ENCODE measurements at regions not wholly inside any gene's neighbourhood (a gene's known extent, or its start where the extent isn't known, plus 50 kb on each side); places are given as distances from the start of the nearest gene placed in this dataset.
A peak's percentile ranks its signal among the peaks of the same experiment; 100 is the strongest.

DNA sequence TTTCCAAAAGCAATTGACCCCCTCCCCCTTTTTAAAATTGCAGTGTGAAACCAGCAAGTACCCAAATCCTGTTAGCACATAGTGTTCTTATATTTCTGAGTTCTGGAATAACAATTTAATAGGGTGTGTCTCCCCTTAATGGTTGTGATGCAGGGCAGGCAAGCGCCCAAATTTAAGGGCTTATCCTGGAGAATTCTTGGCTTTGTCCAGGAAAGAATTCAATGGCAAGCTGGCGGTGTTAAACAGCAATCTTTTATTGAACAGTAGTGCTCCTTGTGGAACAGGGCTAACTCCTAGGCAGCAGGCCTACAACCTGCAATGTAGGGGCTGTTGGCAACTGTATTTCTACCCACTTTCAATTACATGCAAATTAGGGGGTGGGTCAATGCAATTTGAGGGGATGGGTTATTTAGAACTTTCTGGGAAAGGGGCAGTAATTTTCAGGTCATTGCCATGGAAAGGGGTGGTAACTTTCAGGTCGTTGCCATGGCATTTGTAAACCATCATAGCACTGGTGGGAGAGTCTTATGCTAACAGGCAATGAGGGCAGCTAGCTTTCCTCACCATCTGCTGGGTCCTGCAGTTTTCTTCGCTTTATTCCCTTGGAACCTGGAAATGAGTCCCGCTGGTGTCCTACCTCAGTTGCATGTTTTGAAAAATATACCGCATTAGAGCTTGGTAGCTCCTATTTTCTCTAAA lies 149.0 kb upstream of the KCTD1 start:
- DNase-seq: no peak

DNA sequence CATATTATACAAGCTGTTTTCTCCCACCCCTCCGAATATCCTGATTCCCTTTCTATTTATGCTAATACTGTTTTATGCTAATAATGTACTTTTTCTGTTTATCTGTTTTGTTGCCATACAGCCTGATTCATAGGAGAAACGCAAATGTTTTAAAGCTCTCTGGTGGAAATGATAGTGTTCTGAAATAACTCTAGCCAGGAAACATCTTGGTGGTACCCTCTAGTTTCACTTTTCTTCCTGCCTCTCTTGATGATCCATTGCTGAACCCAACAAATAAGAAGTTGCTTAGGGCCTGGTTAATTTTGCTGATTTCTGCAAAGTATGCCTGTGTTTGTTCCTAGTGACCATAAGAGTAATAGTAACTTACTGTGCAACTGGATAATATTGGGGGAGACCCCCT lies 148.4 kb upstream of the KCTD1 start:
- peak in 1 of 2 donors; percentile 76 for DNase-seq

DNA sequence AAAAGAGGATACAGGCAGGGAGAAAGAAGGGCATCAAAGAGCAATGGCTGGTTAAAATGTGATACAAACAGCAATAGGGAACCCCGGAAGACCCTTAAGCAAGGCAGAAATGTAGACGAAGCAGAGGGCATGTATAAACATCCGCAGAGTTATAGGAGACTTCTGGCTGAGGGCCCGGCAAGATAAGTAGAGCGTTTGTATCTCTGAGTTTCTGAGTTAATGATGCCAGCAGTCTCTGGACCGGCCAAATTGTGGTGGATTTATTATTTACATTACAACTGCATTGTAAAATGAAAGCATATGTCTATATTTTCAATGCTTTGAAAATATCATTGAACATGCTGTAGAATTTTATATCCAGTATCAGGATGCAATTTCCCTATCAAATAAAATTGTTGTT lies 148.0 kb upstream of the KCTD1 start:
- no peak for DNase-seq

GRCh38 chr18:26689226-26689879 lies 141.0 kb upstream of the KCTD1 start:
- DNase-seq: no peak

DNA sequence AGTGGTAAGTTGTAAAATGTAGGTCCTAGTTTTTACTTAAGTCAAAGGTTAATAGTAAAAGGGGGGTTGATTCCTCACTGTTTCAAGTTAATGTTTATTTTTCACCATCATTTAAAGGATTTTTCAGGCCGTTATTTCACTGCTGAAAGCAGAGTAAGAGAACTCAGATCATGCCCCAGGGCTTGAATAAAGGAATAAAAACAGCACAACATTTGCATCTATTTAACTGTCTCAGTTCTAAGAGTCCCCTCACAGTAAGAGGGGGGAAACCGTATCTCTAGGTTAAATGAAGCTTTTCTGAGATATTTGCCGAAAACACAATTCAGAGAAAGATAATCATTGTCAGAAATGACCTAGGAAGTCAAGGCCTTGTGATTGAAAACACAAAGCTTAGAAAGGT lies 138.2 kb upstream of the KCTD1 start:
- DNase-seq: no peak

GRCh38 chr18:26685438-26686157 lies 137.2 kb upstream of the KCTD1 start:
- DNase-seq: no peak

DNA sequence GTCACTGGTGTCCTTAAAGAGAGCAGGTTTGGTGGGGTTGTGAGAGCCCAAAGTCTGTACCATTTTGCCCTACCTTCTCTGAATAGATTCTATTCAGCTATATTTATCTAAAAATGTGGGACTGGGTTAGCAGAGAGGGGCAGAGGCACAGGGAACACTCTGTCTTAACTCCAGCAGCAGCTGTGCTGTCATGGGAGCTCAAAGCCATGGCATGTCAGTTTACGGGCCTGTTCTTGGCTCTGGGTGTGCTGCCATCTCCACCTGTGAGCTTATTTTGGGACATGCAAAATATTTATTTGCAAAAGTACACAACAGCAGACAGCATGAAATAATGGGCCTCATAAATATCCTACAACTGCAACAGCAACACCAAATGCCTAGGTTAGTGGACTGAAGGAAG lies 129.6 kb upstream of the KCTD1 start:
- no peak for DNase-seq

DNA sequence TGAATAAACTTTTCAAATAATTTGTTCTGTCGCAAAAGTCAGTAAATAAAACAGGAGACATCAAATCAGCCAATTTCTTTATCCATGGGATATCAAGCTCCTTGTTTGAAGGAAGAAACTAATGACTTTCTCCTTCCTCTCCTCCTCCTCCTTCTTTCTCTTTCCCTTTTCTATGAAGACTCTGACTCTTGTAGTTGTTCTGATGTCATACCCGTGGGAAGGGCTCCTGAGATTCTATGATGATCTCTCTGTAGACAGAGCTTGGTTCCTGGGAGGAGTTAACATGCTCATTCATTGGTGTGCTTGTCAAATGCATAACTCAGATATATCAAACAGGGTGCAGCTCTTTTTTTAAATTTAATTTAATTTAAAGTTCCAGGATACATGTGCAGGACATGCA lies 118.7 kb upstream of the KCTD1 start:
- DNase-seq: no peak

- no peak for DNase-seq
Observed at GRCh38 chr18:26662996-26663395, 114.6 kb upstream of the KCTD1 start.

DNA sequence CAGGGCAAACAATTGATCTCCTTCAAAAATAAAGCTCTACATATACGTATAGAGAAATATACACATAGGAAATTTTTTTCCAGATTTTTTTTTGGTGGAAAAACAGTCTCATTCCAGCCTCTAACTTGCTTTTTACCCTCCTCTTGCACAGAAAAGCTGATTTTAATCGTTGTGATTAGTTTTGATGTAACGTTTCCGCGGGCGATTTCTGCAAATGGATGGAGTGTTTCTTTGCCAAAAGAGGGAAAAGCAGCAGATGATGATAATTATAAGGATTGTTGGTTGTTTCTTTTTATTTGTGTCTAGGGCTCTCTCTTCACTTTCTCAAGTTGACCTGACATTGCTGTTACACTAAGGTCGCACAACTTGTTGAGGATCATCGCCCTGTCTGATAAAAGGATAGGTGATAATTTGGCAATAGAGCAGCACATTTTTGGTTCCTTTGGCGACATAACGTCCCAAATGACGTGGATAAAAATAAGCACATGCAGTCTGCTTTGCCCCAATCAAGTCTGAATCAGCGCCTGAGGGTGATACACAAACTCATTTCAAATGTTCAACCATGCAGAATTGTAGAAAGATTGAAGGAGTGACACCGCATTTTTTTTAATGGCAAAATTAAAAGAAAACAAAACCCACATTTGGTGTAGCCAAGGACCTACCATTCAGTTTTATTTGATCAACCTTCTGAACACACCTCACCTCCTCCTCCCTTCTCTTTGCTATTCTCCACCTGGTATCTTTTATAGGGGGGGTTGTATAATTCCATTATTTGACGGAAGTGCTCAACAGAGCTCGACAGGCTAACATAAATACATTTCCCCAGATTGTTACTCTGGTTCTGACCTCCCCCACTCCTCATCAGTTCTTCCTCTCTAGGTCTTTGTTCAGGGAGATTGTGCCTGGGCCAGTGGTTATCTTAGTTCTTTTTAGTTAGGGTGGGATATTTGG lies 109.6 kb upstream of the KCTD1 start:
- DNase-seq: no peak

DNA sequence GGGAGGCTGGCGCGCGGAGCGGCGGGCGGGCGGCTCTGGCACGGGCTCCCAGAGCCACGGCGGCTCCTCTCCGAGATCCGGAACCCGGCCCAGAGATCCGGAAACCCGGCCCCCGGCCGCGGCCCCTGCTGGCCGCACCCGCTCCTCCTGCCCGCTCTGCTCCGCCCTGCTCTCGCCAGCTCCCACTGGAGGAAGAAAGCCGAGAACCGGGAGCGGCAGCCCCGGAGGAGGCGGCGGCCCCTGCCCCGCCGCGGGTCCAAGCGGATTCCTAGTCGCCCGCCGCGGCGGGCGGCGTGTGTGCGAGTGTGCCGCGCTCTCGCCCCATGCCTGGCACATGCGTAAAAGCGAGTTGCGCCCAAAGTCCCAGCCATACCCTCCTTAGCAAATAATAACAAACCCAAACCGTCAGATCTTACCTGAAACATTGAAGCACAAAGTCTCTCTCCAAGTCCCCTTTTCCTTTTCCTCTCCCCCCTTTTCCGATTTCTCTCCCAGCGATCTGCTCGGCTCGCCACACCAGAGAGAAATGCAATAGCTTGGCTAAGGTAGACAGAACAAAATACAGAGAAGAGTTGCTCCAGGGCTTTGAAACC lies 108.7 kb upstream of the KCTD1 start:
- DNase-seq: peak in 1 of 2 donors; percentile 40

DNA sequence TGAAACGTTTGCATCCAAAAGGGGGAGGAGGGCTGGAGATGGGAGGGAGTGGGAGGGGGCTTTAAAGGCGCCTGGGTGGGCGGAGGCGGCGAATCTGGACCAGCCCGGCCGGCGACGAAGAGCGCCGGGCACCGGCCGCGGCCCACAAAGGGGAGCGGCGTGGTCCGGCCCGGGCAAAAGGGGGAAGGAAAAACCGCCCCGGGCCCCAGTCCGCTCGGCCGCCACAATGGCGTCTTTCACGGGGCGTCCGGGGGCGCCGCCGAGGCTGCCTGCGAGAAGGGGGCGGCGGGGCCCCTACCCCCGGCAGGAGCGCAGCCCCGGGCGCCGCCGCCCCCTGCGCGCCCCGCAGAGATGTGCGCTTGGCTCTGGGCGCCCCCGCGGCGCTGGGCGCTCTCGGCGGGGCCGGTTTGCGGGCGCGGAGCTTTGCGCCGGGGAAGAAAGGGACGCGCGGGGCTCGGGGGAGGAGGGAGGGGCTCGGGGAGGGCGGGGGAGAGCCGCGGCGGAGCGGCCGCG lies 108.1 kb upstream of the KCTD1 start:
- no peak for DNase-seq

DNA sequence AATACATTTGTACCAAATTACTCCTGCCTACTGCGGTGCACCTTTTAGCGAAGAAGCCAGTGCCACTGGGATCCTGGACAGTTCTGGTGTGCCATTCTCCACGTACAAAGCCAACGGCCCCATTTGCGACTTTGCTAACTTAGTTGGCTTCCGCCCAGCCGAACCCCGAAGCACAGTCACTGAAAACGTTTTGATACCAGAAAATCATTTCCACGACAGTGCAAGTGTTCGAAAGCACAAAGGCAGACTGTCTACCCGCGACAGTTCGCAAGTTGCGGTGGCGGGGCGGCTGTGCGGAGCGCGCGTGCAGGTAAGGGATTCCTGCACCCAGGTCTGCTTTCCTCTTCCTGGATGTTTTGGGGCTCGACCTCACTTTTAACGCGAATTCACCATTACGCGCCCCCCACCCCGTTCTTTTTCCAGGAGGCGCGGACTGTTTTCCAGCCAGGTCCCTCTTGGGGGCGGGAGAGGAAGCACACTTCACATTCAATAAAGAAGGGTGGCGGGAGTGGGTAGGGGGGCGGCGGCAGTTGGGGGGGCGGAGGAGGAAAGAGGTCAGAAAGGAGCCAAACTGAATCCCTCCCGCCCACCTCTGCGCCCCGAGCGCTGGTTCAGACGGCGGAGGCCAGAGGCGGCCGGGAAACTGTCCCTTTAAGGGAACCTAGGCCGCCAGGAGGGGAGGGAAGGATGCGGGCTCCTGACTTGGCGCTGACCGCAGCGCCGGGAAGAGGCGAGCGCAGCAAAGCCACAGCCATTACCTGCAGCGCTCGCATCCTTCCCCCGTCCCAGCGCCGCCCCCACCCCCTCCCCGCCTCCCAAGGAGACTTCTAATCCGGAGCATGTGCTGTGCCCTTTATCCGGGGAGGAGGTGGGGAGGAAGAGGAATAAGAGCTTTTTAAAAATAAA lies 107.4 kb upstream of the KCTD1 start:
- DNase-seq: peak in 1 of 2 donors; percentile 9

- no peak for DNase-seq
Observed at GRCh38 chr18:26654616-26655524, 106.5 kb upstream of the KCTD1 start.

DNA sequence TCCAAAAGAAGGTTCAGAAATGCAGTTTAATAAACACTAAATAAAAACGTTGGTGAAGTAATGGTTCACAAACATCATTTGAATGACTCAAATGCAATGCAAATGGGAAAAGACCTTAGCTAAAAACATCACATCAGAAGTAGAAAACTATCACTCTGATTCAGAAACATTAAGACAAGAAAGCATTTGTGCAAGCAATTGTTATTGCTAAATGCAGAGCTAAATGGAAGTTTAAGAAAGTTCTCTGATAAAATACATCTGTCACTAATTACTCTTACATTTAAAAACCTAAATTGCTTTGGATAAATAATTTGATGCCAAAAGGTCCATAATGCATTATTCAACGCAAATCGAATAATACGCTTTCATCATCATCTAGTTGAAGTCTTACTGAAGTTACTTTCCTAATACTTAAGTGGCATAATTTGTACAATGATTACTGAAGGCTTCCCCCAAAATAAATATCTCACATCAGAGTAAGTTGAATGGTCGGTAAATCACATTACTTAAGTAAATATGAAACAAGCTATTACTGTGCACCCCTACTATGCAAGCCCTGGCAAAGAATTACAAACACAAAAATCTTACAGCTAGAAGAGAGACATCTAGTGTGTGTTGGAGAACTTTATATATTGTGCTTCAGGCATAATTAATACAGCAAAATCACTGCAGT lies 105.7 kb upstream of the KCTD1 start:
- DNase-seq: no peak

- DNase-seq: no peak
Observed at GRCh38 chr18:26652501-26652900, 104.1 kb upstream of the KCTD1 start.

DNA sequence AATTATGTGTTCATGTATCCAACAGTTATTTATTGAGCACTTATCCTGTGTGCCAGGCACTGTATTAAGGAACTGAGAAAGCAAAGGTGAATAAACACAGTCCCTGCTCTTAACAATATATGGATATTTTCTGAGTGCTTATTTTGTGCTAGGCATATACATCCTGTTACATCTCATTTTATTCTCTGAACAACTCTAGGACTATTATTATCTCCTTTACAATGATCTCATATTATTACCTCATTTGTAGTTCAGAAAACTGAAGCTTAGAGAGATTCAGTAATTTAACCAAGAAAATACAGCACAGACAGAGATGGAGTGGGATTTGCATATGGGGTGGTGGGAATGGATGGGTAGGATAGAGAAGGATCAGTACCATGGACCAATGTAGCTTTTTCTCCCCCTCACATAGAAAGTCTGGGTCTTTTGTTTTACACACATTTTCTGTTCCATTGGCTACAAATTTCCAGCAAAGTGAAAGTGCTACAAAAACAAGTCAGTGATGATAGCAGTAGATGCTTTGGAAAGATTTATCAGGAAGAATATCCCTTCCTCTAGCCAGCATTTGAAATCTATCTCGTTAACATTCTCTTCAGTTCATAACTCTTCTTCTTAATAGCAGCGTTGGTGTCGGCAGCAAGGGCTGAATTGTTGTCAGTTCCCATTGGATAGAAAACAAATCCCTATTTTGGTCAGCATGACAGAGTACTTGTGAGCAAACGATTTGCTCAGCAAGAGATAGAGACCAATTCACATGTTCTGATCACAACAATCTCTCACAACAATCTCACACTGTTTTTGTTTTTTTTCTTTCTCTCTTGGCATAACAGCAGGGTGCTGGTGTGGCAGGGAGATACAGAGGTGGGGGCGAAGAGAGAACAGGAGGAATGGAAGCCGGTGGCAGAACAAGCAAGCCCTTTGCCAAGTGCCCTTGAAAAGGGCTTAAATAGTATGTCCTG lies 102.2 kb upstream of the KCTD1 start:
- DNase-seq: no peak

DNA sequence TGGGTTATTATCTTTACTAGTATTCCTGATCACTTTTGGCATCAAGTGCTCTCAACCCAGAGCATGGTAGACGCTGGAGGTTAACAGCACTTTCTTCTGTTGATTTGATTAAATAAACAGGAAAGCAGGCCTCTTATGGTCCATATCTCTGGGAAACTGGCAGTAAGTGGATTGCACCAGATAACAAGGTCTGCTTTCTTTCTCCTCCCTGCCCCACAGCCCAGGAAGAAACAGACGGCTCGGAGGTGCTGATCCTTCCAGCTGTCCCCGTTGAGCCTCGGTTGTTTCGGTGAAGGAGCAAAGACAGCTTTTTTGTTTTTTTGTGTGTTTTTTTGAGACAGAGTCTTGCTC lies 100.8 kb upstream of the KCTD1 start:
- DNase-seq: no peak

Measured in bone marrow (tissue), 2 donors.